Trophoblast cell (in vitro differentiated cells and primary cell): ENCODE measurements at regions not wholly inside any gene's neighbourhood (a gene's known extent, or its start where the extent isn't known, plus 50 kb on each side); places are given as distances from the start of the nearest gene placed in this dataset.

Experiments
- DNase-seq, 2 donors: peaks; one replicate each; pipeline ENCODE4 v3.0.0-alpha.2; 2016
- H2AFZ ChIP-seq: 2 replicates; pipeline ENCODE4 v1.6.1; 2013; ENCODE audit warnings: low read length, moderate library complexity, mild to moderate bottlenecking; ENCODE audit not compliant: insufficient read depth, poor library complexity
- H2AK5ac ChIP-seq: 2 replicates; pipeline ENCODE4 v1.6.1; 2013; ENCODE audit warnings: mild to moderate bottlenecking, low read length
- H2BK120ac ChIP-seq: 2 replicates; pipeline ENCODE4 v1.6.1; 2013; ENCODE audit warnings: low read length, mild to moderate bottlenecking, moderate library complexity; ENCODE audit not compliant: insufficient read depth, poor library complexity
- H2BK12ac ChIP-seq: 2 replicates; pipeline ENCODE4 v1.6.1; 2013; ENCODE audit warnings: mild to moderate bottlenecking, low read length, moderate library complexity
- H2BK5ac ChIP-seq: 2 replicates; pipeline ENCODE4 v1.6.1; 2013; ENCODE audit warnings: low read length, low read depth, moderate library complexity, mild to moderate bottlenecking; ENCODE audit not compliant: poor library complexity
- H3K14ac ChIP-seq: 2 replicates; pipeline ENCODE4 v1.6.1; 2013; ENCODE audit warnings: mild to moderate bottlenecking, low read length
- H3K18ac ChIP-seq: 2 replicates; pipeline ENCODE4 v1.6.1; 2013; ENCODE audit warnings: mild to moderate bottlenecking, low read length
- H3K23ac ChIP-seq: 2 replicates; pipeline ENCODE4 v1.6.1; 2013; ENCODE audit warnings: low read length
- H3K27ac ChIP-seq: 2 replicates; pipeline ENCODE4 v1.5.1; 2013; ENCODE audit warnings: low read depth, mild to moderate bottlenecking, inconsistent platforms, low read length, moderate library complexity
- H3K27me3 ChIP-seq: 2 replicates; pipeline ENCODE4 v1.6.1; 2013; ENCODE audit warnings: inconsistent platforms, mild to moderate bottlenecking, low read length, moderate library complexity; ENCODE audit not compliant: insufficient read depth
- H3K36me3 ChIP-seq, 2 experiments: 1 replicate in 1 of 2; 2 replicates in 1 of 2; pipeline ENCODE4 v1.6.1; 2013; ENCODE audit warnings: low read length in 2 of 2, mild to moderate bottlenecking in 2 of 2, moderate library complexity in 1 of 2; ENCODE audit not compliant: insufficient read depth in 2 of 2, control insufficient read depth in 1 of 2
- H3K4ac ChIP-seq: 2 replicates; pipeline ENCODE4 v1.6.1; 2013; ENCODE audit warnings: low read depth, mild to moderate bottlenecking, low read length, moderate library complexity
- H3K4me1 ChIP-seq, 2 experiments: 1 replicate in 1 of 2; 2 replicates in 1 of 2; pipeline ENCODE4 v1.6.1; 2013; ENCODE audit warnings: low read length in 2 of 2, mild to moderate bottlenecking in 2 of 2, moderate library complexity in 1 of 2; ENCODE audit not compliant: insufficient read depth in 2 of 2, control insufficient read depth in 1 of 2
- H3K4me2 ChIP-seq: 2 replicates; pipeline ENCODE4 v1.6.1; 2013; ENCODE audit warnings: inconsistent platforms, mild to moderate bottlenecking, low read length, moderate library complexity
- H3K4me3 ChIP-seq: 2 replicates; pipeline ENCODE4 v1.5.1; 2013; ENCODE audit warnings: mild to moderate bottlenecking, low read depth, low read length, inconsistent platforms
- H3K79me1 ChIP-seq: one replicate; pipeline ENCODE4 v1.6.1; 2013; ENCODE audit warnings: low read length
- H3K79me2 ChIP-seq: 2 replicates; pipeline ENCODE4 v1.6.1; 2013; ENCODE audit warnings: low read length, mild to moderate bottlenecking; ENCODE audit not compliant: control insufficient read depth, insufficient read depth, poor library complexity
- H3K9ac ChIP-seq: 2 replicates; pipeline ENCODE4 v1.6.1; 2013; ENCODE audit warnings: mild to moderate bottlenecking, low read length
- H3K9me3 ChIP-seq: 2 replicates; pipeline ENCODE4 v1.6.1; 2013; ENCODE audit warnings: low read depth, mild to moderate bottlenecking, control low read depth, inconsistent platforms, low read length; ENCODE audit not compliant: insufficient read depth
- H4K12ac ChIP-seq: 2 replicates; pipeline ENCODE4 v1.6.1; 2013; ENCODE audit warnings: low read depth, mild to moderate bottlenecking, low read length, moderate library complexity
- H4K8ac ChIP-seq: 2 replicates; pipeline ENCODE4 v1.6.1; 2013; ENCODE audit warnings: low read depth, mild to moderate bottlenecking, low read length, moderate library complexity
- H4K91ac ChIP-seq: one replicate; pipeline ENCODE4 v1.6.1; 2013; ENCODE audit warnings: low read depth, mild to moderate bottlenecking, low read length, moderate library complexity
- WGBS: extraction: QIAGEN DNeasy Blood & Tissue Kit; methylation state at CpG from one replicate; pipeline ENCODE4 v1.1.7; 2013; ENCODE audit warnings: missing lambda C conversion rate; ENCODE audit not compliant: insufficient read length, insufficient coverage; ENCODE audit errors: extremely low coverage; 5-methylcytosine and 5-hydroxymethylcytosine counted together

DNA sequence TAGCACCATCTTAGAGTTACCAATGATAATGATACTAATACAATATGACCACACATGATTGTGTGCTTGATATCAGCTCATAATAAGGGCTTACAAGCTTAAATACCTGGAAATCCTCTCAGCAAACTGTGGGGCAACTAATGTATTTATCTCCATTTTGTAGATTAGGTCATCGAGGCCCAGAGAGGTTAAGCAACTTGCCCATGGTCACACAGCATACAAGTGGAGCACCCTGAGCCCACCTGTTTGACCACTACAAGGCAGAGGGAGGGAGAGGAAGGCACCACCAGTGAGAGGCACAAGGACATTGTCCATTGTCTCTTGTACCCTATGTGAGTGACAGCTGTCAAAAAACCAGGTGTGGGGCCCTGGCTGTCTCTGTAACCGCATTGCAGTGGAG lies 123.7 kb downstream of the MIAT start:
- H2AFZ ChIP-seq = no peak overlapping the region
- no peaks in the 10 kb centered on the region for H3K27me3 ChIP-seq
- no peak overlapping the region for H3K14ac ChIP-seq
- H2BK12ac ChIP-seq = no peak overlapping the region
- no peak overlapping the region for H2BK120ac ChIP-seq
- H3K18ac ChIP-seq = no peak overlapping the region
- no peak for DNase-seq
- no peak overlapping the region for H3K27ac ChIP-seq
- H3K4me3 ChIP-seq = no peak overlapping the region
- H2AK5ac ChIP-seq = no peak overlapping the region
- H3K4me1 ChIP-seq = peaks cover 12 to 14% of the 10 kb centered on the region in 2 experiments
- peaks cover 3% of the 10 kb centered on the region for H3K9me3 ChIP-seq
- H3K4ac ChIP-seq = no peak overlapping the region
- no peaks in the 10 kb centered on the region for H3K36me3 ChIP-seq
- H3K23ac ChIP-seq = no peak overlapping the region
- H4K91ac ChIP-seq = no peak overlapping the region
- no peaks in the 10 kb centered on the region for H3K79me2 ChIP-seq
- H2BK5ac ChIP-seq = no peak overlapping the region
- peaks cover 5% of the 10 kb centered on the region for H3K79me1 ChIP-seq
- no peak overlapping the region for H3K4me2 ChIP-seq
- no CpG with 5 or more reads among the region's 2 CpGs for WGBS
- no peak overlapping the region for H4K12ac ChIP-seq
- H4K8ac ChIP-seq = no peak overlapping the region
- no peak overlapping the region for H3K9ac ChIP-seq

DNA sequence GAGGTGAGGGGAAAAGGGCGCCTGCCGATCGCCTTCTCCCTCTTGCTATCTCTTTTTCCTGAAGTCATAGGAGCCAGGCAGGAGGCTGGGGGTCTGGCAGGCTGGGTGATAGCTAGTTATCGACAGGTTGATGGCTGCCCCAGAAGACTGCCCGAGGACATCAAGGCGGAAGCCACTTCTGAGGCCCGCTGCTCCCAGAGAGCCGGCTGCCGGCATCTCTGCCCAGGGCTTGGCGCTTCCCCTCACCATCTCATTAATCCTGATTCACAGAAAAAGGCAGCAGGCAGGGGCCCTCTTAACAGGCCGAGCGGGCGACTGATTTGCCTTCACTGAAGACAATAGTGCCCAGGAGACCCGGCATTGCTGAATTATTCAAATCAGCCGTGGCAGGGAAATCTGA lies 124.2 kb downstream of the MIAT start:
- Histone ChIP-seq H3K27me3 (no peaks in the 10 kb centered on the region), H3K36me3 (no peaks in the 10 kb centered on the region), H2AFZ (no peak overlapping the region), H3K18ac (no peak overlapping the region), H3K27ac (no peak overlapping the region), H4K8ac (no peak overlapping the region), H3K79me2 (no peaks in the 10 kb centered on the region), H4K91ac (no peak overlapping the region), H3K23ac (no peak overlapping the region), H3K4ac (no peak overlapping the region), H3K4me1 (peaks cover 12 to 14% of the 10 kb centered on the region in 2 experiments), H4K12ac (no peak overlapping the region), H3K4me3 (no peak overlapping the region), H2BK12ac (no peak overlapping the region), H3K14ac (no peak overlapping the region), H3K79me1 (peaks cover 5% of the 10 kb centered on the region), H3K9me3 (peaks cover 3% of the 10 kb centered on the region), H2BK5ac (no peak overlapping the region), H3K9ac (no peak overlapping the region), H2AK5ac (no peak overlapping the region), H3K4me2 (no peak overlapping the region), H2BK120ac (no peak overlapping the region)
- no CpG with 5 or more reads among the region's 15 CpGs for WGBS
- no peak for DNase-seq

DNA sequence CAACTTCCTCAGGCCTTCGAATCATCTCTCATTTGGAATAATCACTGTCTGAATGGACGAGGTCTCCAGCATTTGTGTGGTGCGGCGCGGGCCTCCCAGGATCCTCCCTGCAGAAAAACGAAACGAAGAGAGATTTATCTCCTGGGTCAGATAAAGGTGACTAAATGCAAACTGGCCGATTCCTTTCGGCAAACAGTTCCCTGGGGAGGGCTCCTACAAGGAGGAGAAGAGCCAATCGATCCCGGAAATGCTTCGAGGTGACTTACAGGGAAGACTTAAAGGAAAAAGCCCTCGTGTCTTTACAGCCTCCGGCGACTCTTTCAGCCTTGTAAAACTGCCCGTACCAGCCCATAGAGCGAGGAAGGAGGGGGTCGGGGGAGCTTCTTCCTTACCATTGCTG lies 126.5 kb downstream of the MIAT start:
- H3K79me2 ChIP-seq = no peaks in the 10 kb centered on the region
- H3K27me3 ChIP-seq = no peaks in the 10 kb centered on the region
- H4K12ac ChIP-seq = no peak overlapping the region
- no CpG with 5 or more reads among the region's 18 CpGs for WGBS
- no peaks in the 10 kb centered on the region for H3K79me1 ChIP-seq
- no peak overlapping the region for H4K8ac ChIP-seq
- H2BK5ac ChIP-seq = no peak overlapping the region
- H3K4ac ChIP-seq = no peak overlapping the region
- H3K9me3 ChIP-seq = peaks cover 3% of the 10 kb centered on the region
- H2AK5ac ChIP-seq = no peak overlapping the region
- no peak overlapping the region for H3K18ac ChIP-seq
- no peak overlapping the region for H3K9ac ChIP-seq
- no peak overlapping the region for H3K27ac ChIP-seq
- H3K14ac ChIP-seq = no peak overlapping the region
- no peaks in the 10 kb centered on the region for H3K36me3 ChIP-seq
- no peak overlapping the region for H4K91ac ChIP-seq
- DNase-seq = no peak
- peaks cover 3 to 6% of the 10 kb centered on the region in 2 experiments for H3K4me1 ChIP-seq
- H3K23ac ChIP-seq = no peak overlapping the region
- no peak overlapping the region for H2BK120ac ChIP-seq
- H2BK12ac ChIP-seq = no peak overlapping the region
- no peak overlapping the region for H3K4me3 ChIP-seq
- no peak overlapping the region for H3K4me2 ChIP-seq
- H2AFZ ChIP-seq = no peak overlapping the region

GRCh38 chr22:26784772-26785171 lies 127.4 kb downstream of the MIAT start:
- Histone ChIP-seq H3K36me3 (no peaks in the 10 kb centered on the region), H3K9ac (no peak overlapping the region), H3K9me3 (peaks cover 2% of the 10 kb centered on the region), H3K18ac (no peak overlapping the region), H2BK120ac (no peak overlapping the region), H2AK5ac (no peak overlapping the region), H2AFZ (no peak overlapping the region), H3K79me2 (no peaks in the 10 kb centered on the region), H2BK12ac (no peak overlapping the region), H2BK5ac (no peak overlapping the region), H3K4me2 (no peak overlapping the region), H3K14ac (no peak overlapping the region), H3K27ac (no peak overlapping the region), H3K4me3 (no peak overlapping the region), H3K27me3 (no peaks in the 10 kb centered on the region), H4K12ac (no peak overlapping the region), H3K4me1 (no peaks in the 10 kb centered on the region), H4K91ac (no peak overlapping the region), H3K23ac (no peak overlapping the region), H3K4ac (no peak overlapping the region), H3K79me1 (no peaks in the 10 kb centered on the region), H4K8ac (no peak overlapping the region)
- DNase-seq = no peak
- WGBS = no CpG with 5 or more reads among the region's 6 CpGs
